ENCODE measurements at regions not wholly inside any gene's neighbourhood (a gene's known extent, or its start where the extent isn't known, plus 50 kb on each side); places are given as distances from the start of the nearest gene placed in this dataset.
"Not testable (repeated sequence)": the region's sequence is repeated elsewhere in the genome, so short reads cannot be mapped to it uniquely, and the experiment has no call there.

- DNase-seq: no peak
- in situ Hi-C loops (cut with HindIII; ENCODE audit: low pct_ligation_motif_present, low pct_unique_long_range_greater_than_20kb, low sequenced_read_pairs): no loop called here
These were observed 109.1 kb upstream of the PABPC3 start for GRCh38 chr13:24986826-24987225.

- not testable (repeated sequence) for DNase-seq
These were observed 106.0 kb upstream of the PABPC3 start for GRCh38 chr13:24989959-24990358.

GRCh38 chr13:24992946-24993345 is 103.0 kb upstream of the PABPC3 start:
- in situ Hi-C loops (cut with HindIII; ENCODE audit: low pct_ligation_motif_present, low pct_unique_long_range_greater_than_20kb, low sequenced_read_pairs); DNase-seq: not testable (repeated sequence)

More at GRCh38 chr13:24989959-24990358, 106.0 kb upstream of the PABPC3 start:
- in situ Hi-C loops (cut with HindIII; ENCODE audit: low pct_ligation_motif_present, low pct_unique_long_range_greater_than_20kb, low sequenced_read_pairs): not testable (repeated sequence)

- DNase-seq: peak; percentile 86
- in situ Hi-C loops (cut with HindIII; ENCODE audit: low pct_ligation_motif_present, low pct_unique_long_range_greater_than_20kb, low sequenced_read_pairs): no loop called here
These were observed 100.6 kb upstream of the PABPC3 start for GRCh38 chr13:24995225-24995804.

- in situ Hi-C loops (cut with HindIII; ENCODE audit: low pct_ligation_motif_present, low pct_unique_long_range_greater_than_20kb, low sequenced_read_pairs): no loop called here
- peak; percentile 50 for DNase-seq
These were observed 98.5 kb upstream of the PABPC3 start for GRCh38 chr13:24997367-24997967.

- in situ Hi-C loops (cut with HindIII; ENCODE audit: low pct_ligation_motif_present, low pct_unique_long_range_greater_than_20kb, low sequenced_read_pairs): no loop called here
- DNase-seq: no peak
These were observed 97.5 kb upstream of the PABPC3 start for GRCh38 chr13:24998433-24998832.

- no peak for DNase-seq
- in situ Hi-C loops (cut with HindIII; ENCODE audit: low pct_ligation_motif_present, low pct_unique_long_range_greater_than_20kb, low sequenced_read_pairs): no loop called here
These were observed 94.3 kb upstream of the PABPC3 start for GRCh38 chr13:25001476-25002206.

- DNase-seq: peak; percentile 94
- in situ Hi-C loops (cut with HindIII; ENCODE audit: low pct_ligation_motif_present, low pct_unique_long_range_greater_than_20kb, low sequenced_read_pairs): not testable (repeated sequence)
These were observed 93.6 kb upstream of the PABPC3 start for GRCh38 chr13:25002311-25002710.

- in situ Hi-C loops (cut with HindIII; ENCODE audit: low pct_ligation_motif_present, low pct_unique_long_range_greater_than_20kb, low sequenced_read_pairs): not testable (repeated sequence)
These were observed 91.4 kb upstream of the PABPC3 start for GRCh38 chr13:25004489-25004888.

GRCh38 chr13:25005050-25005497 is 90.9 kb upstream of the PABPC3 start:
- DNase-seq: peak; percentile 37
- in situ Hi-C loops (cut with HindIII; ENCODE audit: low pct_ligation_motif_present, low pct_unique_long_range_greater_than_20kb, low sequenced_read_pairs): not testable (repeated sequence)

More at GRCh38 chr13:25004489-25004888, 91.4 kb upstream of the PABPC3 start:
- not testable (repeated sequence) for DNase-seq

GRCh38 chr13:25007389-25007788 is 88.5 kb upstream of the PABPC3 start:
- DNase-seq; in situ Hi-C loops (cut with HindIII; ENCODE audit: low pct_ligation_motif_present, low pct_unique_long_range_greater_than_20kb, low sequenced_read_pairs): not testable (repeated sequence)

- in situ Hi-C loops (cut with HindIII; ENCODE audit: low pct_ligation_motif_present, low pct_unique_long_range_greater_than_20kb, low sequenced_read_pairs); DNase-seq: not testable (repeated sequence)
These were observed 81.5 kb upstream of the PABPC3 start for GRCh38 chr13:25014398-25014973.

- in situ Hi-C loops (cut with HindIII; ENCODE audit: low pct_ligation_motif_present, low pct_unique_long_range_greater_than_20kb, low sequenced_read_pairs): not testable (repeated sequence)
These were observed 78.8 kb upstream of the PABPC3 start for GRCh38 chr13:25017176-25017575.

GRCh38 chr13:25017808-25018728 is 77.9 kb upstream of the PABPC3 start:
- peak; percentile 72 for DNase-seq
- in situ Hi-C loops (cut with HindIII; ENCODE audit: low pct_ligation_motif_present, low pct_unique_long_range_greater_than_20kb, low sequenced_read_pairs): not testable (repeated sequence)

More at GRCh38 chr13:25017176-25017575, 78.8 kb upstream of the PABPC3 start:
- not testable (repeated sequence) for DNase-seq

GRCh38 chr13:25018729-25019115 is 77.2 kb upstream of the PABPC3 start:
- in situ Hi-C loops (cut with HindIII; ENCODE audit: low pct_ligation_motif_present, low pct_unique_long_range_greater_than_20kb, low sequenced_read_pairs): no loop called here
- peak; percentile 16 for DNase-seq

- DNase-seq; in situ Hi-C loops (cut with HindIII; ENCODE audit: low pct_ligation_motif_present, low pct_unique_long_range_greater_than_20kb, low sequenced_read_pairs): not testable (repeated sequence)
These were observed 76.2 kb upstream of the PABPC3 start for GRCh38 chr13:25019741-25020140.

- no peak for DNase-seq
- in situ Hi-C loops (cut with HindIII; ENCODE audit: low pct_ligation_motif_present, low pct_unique_long_range_greater_than_20kb, low sequenced_read_pairs): no loop called here
These were observed 71.8 kb upstream of the PABPC3 start for GRCh38 chr13:25024175-25024574.

GRCh38 chr13:25032160-25032559 is 63.8 kb upstream of the PABPC3 start:
- in situ Hi-C loops (cut with HindIII; ENCODE audit: low pct_ligation_motif_present, low pct_unique_long_range_greater_than_20kb, low sequenced_read_pairs): no loop called here
- DNase-seq: no peak
